NT2/D1 (cell line): ENCODE measurements at regions not wholly inside any gene's neighbourhood (a gene's known extent, or its start where the extent isn't known, plus 50 kb on each side); places are given as distances from the start of the nearest gene placed in this dataset.

Source experiments
- SUZ12 ChIP-seq: IDR thresholded peaks from 2 replicates; pipeline ENCODE4 v1.6.1; 2011; ENCODE audit not compliant: insufficient read length, insufficient read depth; ENCODE audit errors: extremely low read depth
- YY1 ChIP-seq: IDR thresholded peaks from 2 replicates; pipeline ENCODE4 v1.6.1; 2011; ENCODE audit not compliant: insufficient read length, insufficient read depth
- ZNF274 ChIP-seq: IDR thresholded peaks from 2 replicates; pipeline ENCODE4 v1.6.1; 2011; ENCODE audit warnings: mild to moderate bottlenecking, low read depth, low read length

DNA sequence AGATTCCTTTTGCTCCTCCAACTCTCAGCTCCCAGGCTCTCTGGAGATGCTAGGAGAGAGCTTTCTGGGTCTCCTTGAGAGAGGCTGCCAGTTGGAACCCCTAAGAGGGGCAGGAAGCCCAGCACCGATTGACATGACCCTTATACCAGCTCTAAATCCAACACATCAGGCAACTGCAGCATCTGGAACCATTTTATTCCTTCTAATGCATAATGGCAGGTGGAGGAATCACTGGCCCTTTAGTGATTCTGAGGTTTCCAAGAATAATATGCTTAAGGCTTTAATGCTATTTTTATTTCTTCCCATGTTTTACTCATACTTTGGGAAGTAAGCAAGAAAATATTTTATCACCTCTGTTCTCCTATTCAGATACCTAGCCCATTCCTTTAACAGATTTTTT, 60.3 kb upstream of the TEX264 start:
- TF ChIP-seq YY1 (no peak), SUZ12 (no peak), ZNF274 (no peak)
